A673 (cell line): ENCODE measurements at regions not wholly inside any gene's neighbourhood (a gene's known extent, or its start where the extent isn't known, plus 50 kb on each side); places are given as distances from the start of the nearest gene placed in this dataset.

Experiments
- CTCF ChIP-seq: fragments of 300-800, 200-600 bp; sonication (generic); conservative IDR thresholded peaks from 2 replicates; pipeline ENCODE4 v1.5.1; 2017; ENCODE audit warnings: low read depth, mild to moderate bottlenecking, antibody characterized with exemption, low read length, moderate library complexity, mixed read lengths
- EZH2 ChIP-seq: fragments of 200-600 bp; sonication (generic); IDR thresholded peaks from 2 replicates; pipeline ENCODE4 v1.6.1; 2017; ENCODE audit warnings: borderline replicate concordance, low read depth, mild to moderate bottlenecking, mixed read lengths, antibody characterized with exemption, low read length; ENCODE audit not compliant: poor library complexity, severe bottlenecking

GRCh38 chr1:96508233-96508632 is 213.4 kb upstream of the PTBP2 start:
- TF ChIP-seq CTCF (no peak), EZH2 (no peak)
